NT2/D1 (cell line): ENCODE measurements at regions not wholly inside any gene's neighbourhood (a gene's known extent, or its start where the extent isn't known, plus 50 kb on each side); places are given as distances from the start of the nearest gene placed in this dataset.

Experiments
- SUZ12 ChIP-seq: IDR thresholded peaks from 2 replicates; pipeline ENCODE4 v1.6.1; 2011; ENCODE audit not compliant: insufficient read length, insufficient read depth; ENCODE audit errors: extremely low read depth
- YY1 ChIP-seq: IDR thresholded peaks from 2 replicates; pipeline ENCODE4 v1.6.1; 2011; ENCODE audit not compliant: insufficient read length, insufficient read depth
- ZNF274 ChIP-seq: IDR thresholded peaks from 2 replicates; pipeline ENCODE4 v1.6.1; 2011; ENCODE audit warnings: mild to moderate bottlenecking, low read depth, low read length

DNA sequence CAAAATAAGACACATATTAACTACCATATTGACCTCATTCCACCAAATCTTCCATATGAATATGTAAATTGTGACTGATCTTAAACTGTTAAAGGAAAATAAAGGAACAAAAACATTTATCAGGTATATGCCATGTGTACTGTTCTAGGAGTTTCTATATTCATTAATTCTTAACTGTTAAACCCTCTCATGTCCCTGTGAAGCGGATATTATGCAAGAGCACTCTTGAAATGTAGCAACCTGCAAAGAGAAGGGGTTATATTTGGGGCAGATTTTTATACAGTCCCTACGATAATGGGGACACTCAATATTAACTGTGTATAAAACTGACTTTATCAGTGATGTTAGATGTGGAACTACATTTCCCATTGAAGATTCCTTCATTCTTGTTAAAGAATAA lies 184.9 kb upstream of the OR13F1 start:
- TF ChIP-seq YY1 (no peak), SUZ12 (no peak), ZNF274 (no peak)
